CD14-positive monocyte (primary cell): ENCODE measurements at regions not wholly inside any gene's neighbourhood (a gene's known extent, or its start where the extent isn't known, plus 50 kb on each side); places are given as distances from the start of the nearest gene placed in this dataset.

Experiments
- DNase-seq, 3 donors: peaks; one replicate each; pipeline ENCODE4 v3.0.0-alpha.2; 2011 to 2022
- H2AFZ ChIP-seq: 2 replicates; pipeline ENCODE4 v1.6.0; 2012; ENCODE audit warnings: mild to moderate bottlenecking, low read depth, low read length, inconsistent platforms; ENCODE audit not compliant: insufficient read depth, poor library complexity, severe bottlenecking
- H3K27ac ChIP-seq, 2 donors: 1 replicate in 1 of 2; 2 replicates in 1 of 2; pipeline ENCODE4 v1.5.1; 2012 to 2013; ENCODE audit warnings: low read length in 2 of 2, control low read depth in 1 of 2, inconsistent platforms in 1 of 2, low read depth in 1 of 2, mild to moderate bottlenecking in 1 of 2
- H3K27me3 ChIP-seq, 2 donors: one replicate each; pipeline versions ENCODE4 v1.6.0 to v1.6.1; 2011 to 2013; ENCODE audit warnings: low read length in 2 of 2; ENCODE audit not compliant: control insufficient read depth in 2 of 2, insufficient read depth in 2 of 2
- H3K36me3 ChIP-seq, 2 donors: replicated peaks in 1 of 2; 1 replicate in 1 of 2; 2 replicates in 1 of 2; pipeline versions ENCODE4 v1.5.1 to v1.6.1; 2012 to 2013; ENCODE audit warnings: low read length in 2 of 2, control low read depth in 1 of 2, inconsistent platforms in 1 of 2, mild to moderate bottlenecking in 1 of 2; ENCODE audit not compliant: insufficient read depth in 2 of 2, control insufficient read depth in 1 of 2
- H3K4me1 ChIP-seq, 2 donors: 1 replicate in 1 of 2; 2 replicates in 1 of 2; pipeline versions ENCODE4 v1.5.1 to v1.6.1; 2012 to 2013; ENCODE audit warnings: low read length in 2 of 2, control low read depth in 1 of 2, inconsistent platforms in 1 of 2, mild to moderate bottlenecking in 1 of 2, moderate library complexity in 1 of 2; ENCODE audit not compliant: insufficient read depth in 2 of 2, control insufficient read depth in 1 of 2
- H3K4me2 ChIP-seq: replicated peaks from 2 replicates; pipeline ENCODE3; 2012; ENCODE audit warnings: low read length, moderate library complexity, mild to moderate bottlenecking; ENCODE audit not compliant: poor library complexity, severe bottlenecking; ENCODE audit errors: extremely low read depth
- H3K4me3 ChIP-seq, 3 experiments: fragments of 200-600 bp in 1 of 3; sonication (generic) in 1 of 3; replicated peaks in 1 of 3; 1 replicate in 2 of 3; 2 replicates in 1 of 3; pipeline ENCODE4 v1.5.1; 2011 to 2013; ENCODE audit warnings: low read length in 3 of 3, mild to moderate bottlenecking in 3 of 3, control low read depth in 2 of 3, low read depth in 2 of 3, inconsistent platforms in 1 of 3, moderate library complexity in 1 of 3
- H3K79me2 ChIP-seq: 2 replicates; pipeline ENCODE4 v1.6.0; 2012; ENCODE audit warnings: mild to moderate bottlenecking, control low read depth, inconsistent platforms, low read length, moderate library complexity; ENCODE audit not compliant: insufficient read depth
- H3K9ac ChIP-seq: 2 replicates; pipeline ENCODE4 v1.6.0; 2017; ENCODE audit warnings: low read length, mild to moderate bottlenecking; ENCODE audit not compliant: insufficient read depth, poor library complexity, severe bottlenecking
- H3K9me3 ChIP-seq, 2 donors: replicated peaks in 1 of 2; 1 replicate in 1 of 2; 2 replicates in 1 of 2; pipeline versions ENCODE4 v1.5.1 to v1.6.1; 2012 to 2013; ENCODE audit warnings: low read length in 2 of 2, control low read depth in 1 of 2; ENCODE audit not compliant: control insufficient read depth in 1 of 2, insufficient read depth in 1 of 2
- H4K20me1 ChIP-seq: 2 replicates; pipeline ENCODE4 v1.6.0; 2012; ENCODE audit warnings: mild to moderate bottlenecking, low read length, control low read depth, moderate library complexity; ENCODE audit not compliant: insufficient read depth
- H3K27ac Mint-ChIP-seq, 7 donors: one replicate each; pipeline ENCODE4 v1.8.0; 2020; ENCODE audit warnings: mild to moderate bottlenecking in 7 of 7, mixed read lengths in 7 of 7, moderate library complexity in 6 of 7, inconsistent platforms in 2 of 7
- H3K27me3 Mint-ChIP-seq, 3 donors: one replicate each; pipeline ENCODE4 v1.8.0; 2021 to 2022; ENCODE audit warnings: low read depth in 3 of 3, mild to moderate bottlenecking in 3 of 3, mixed read lengths in 3 of 3, moderate library complexity in 3 of 3, inconsistent platforms in 1 of 3
- H3K36me3 Mint-ChIP-seq, 2 donors: one replicate each; pipeline ENCODE4 v1.8.0; 2020; ENCODE audit warnings: mixed read lengths in 2 of 2, inconsistent platforms in 1 of 2, mild to moderate bottlenecking in 1 of 2
- H3K4me1 Mint-ChIP-seq: one replicate; pipeline ENCODE4 v1.8.0; 2020; ENCODE audit warnings: mild to moderate bottlenecking, mixed read lengths
- H3K4me3 Mint-ChIP-seq, 2 donors: one replicate each; pipeline ENCODE4 v1.8.0; 2020; ENCODE audit warnings: mild to moderate bottlenecking in 2 of 2, mixed read lengths in 2 of 2, moderate library complexity in 1 of 2
- H3K9me3 Mint-ChIP-seq, 7 donors: one replicate each; pipeline ENCODE4 v1.8.0; 2020 to 2022; ENCODE audit warnings: mixed read lengths in 7 of 7, mild to moderate bottlenecking in 6 of 7, moderate library complexity in 6 of 7, inconsistent platforms in 2 of 7
- WGBS: methylation state at CpG from one replicate; pipeline ENCODE4 v1.1.5; 2013; ENCODE audit warnings: missing lambda C conversion rate; ENCODE audit not compliant: insufficient coverage; 5-methylcytosine and 5-hydroxymethylcytosine counted together
- intact Hi-C, 2 donors: fragments of 100-400 bp; cut with micrococcal nuclease; formaldehyde crosslinking; loops; one replicate each; pipeline versions ENCODE4 v1.15.0 to v1.15.1; 2023
- TF ChIP-seq, protein P1 (sequence below): fragments of 200-600 bp; IDR thresholded peaks from one replicate; pipeline ENCODE4 v1.8.0; 2022; ENCODE audit warnings: antibody characterized with exemption, mild to moderate bottlenecking

DNA sequence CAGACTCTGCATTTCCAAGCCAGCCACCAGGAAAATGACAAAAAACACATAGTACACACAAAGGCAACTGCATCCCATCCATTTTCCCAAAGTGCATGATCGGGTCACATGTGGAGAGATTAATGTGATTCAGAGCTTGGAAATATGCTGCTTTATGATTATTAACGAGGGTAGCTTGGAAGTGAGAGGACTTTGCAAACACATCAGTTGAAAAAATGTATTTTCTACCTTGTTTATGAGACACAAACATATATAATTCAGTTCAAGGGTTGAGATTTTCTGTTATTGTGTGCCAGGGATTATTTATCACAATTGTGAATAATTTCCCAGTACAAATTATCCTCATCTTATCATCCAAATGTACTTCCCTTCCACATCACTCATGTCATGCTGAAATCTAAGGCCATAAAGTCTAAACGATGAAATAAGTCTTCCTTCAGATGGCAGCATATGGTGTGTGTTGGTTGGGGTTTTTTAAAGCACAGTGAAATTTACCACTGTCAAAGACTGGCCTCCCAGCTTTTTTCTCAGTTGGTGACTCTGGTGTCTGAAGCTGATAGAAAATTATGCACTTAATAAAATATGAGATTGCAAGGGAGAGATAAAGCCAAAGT is 104.7 kb upstream of the ADAMTS18 start:
- Histone ChIP-seq H2AFZ (no peak overlapping the region), H3K4me3 (no peak overlapping the region), H3K79me2 (no peaks in the 10 kb centered on the region), H3K36me3 (no peaks in the 10 kb centered on the region), H4K20me1 (no peaks in the 10 kb centered on the region), H3K4me1 (no peaks in the 10 kb centered on the region), H3K9ac (no peak overlapping the region), H3K27me3 (no peaks in the 10 kb centered on the region), H3K27ac (no peak overlapping the region), H3K4me2 (no peak overlapping the region), H3K9me3 (no peaks in the 10 kb centered on the region)
- intact Hi-C loops = no loop called here
- peaks cover 0 to 3% (median 2%) of the 10 kb centered on the region in 3 donors for H3K27me3 Mint-ChIP-seq
- H3K27ac Mint-ChIP-seq = no peak overlapping the region
- H3K9me3 Mint-ChIP-seq = peaks cover 0 to 3% (median 0%) of the 10 kb centered on the region in 7 donors
- no CpG with 5 or more reads among the region's 3 CpGs for WGBS
- TF ChIP-seq, protein P1, sequence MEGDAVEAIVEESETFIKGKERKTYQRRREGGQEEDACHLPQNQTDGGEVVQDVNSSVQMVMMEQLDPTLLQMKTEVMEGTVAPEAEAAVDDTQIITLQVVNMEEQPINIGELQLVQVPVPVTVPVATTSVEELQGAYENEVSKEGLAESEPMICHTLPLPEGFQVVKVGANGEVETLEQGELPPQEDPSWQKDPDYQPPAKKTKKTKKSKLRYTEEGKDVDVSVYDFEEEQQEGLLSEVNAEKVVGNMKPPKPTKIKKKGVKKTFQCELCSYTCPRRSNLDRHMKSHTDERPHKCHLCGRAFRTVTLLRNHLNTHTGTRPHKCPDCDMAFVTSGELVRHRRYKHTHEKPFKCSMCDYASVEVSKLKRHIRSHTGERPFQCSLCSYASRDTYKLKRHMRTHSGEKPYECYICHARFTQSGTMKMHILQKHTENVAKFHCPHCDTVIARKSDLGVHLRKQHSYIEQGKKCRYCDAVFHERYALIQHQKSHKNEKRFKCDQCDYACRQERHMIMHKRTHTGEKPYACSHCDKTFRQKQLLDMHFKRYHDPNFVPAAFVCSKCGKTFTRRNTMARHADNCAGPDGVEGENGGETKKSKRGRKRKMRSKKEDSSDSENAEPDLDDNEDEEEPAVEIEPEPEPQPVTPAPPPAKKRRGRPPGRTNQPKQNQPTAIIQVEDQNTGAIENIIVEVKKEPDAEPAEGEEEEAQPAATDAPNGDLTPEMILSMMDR = no peak
- H3K36me3 Mint-ChIP-seq = no peaks in the 10 kb centered on the region
- H3K4me3 Mint-ChIP-seq = no peak overlapping the region
- no peak for DNase-seq
- no peaks in the 10 kb centered on the region for H3K4me1 Mint-ChIP-seq

DNA sequence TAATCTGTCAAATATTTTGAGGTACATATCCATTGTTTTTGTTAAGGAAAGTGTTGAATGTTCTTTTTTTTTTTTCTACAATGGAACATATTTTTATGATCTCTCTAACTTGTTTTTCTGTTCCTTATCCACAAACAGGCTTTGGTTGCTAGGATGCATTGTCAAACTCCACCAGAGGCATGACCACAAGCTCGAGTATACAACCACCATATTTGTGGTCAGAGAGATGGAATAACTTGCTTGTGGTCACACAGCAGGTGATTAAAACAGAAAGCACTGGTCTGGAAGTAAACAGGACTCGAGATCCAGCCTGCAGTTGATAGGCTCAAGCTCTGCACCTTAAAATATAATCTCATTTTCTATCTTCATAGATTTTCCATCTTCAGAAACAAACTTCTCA is 105.8 kb upstream of the ADAMTS18 start:
- Mint-ChIP-seq H3K27ac (no peak overlapping the region), H3K4me3 (no peak overlapping the region), H3K4me1 (no peaks in the 10 kb centered on the region), H3K27me3 (peaks cover 0 to 3% (median 2%) of the 10 kb centered on the region in 3 donors), H3K9me3 (peaks cover 0 to 3% (median 0%) of the 10 kb centered on the region in 7 donors), H3K36me3 (no peaks in the 10 kb centered on the region)
- Histone ChIP-seq H3K27me3 (no peaks in the 10 kb centered on the region), H3K4me1 (no peaks in the 10 kb centered on the region), H4K20me1 (no peaks in the 10 kb centered on the region), H3K79me2 (no peaks in the 10 kb centered on the region), H3K27ac (no peak overlapping the region), H2AFZ (no peak overlapping the region), H3K36me3 (no peaks in the 10 kb centered on the region), H3K9me3 (no peaks in the 10 kb centered on the region), H3K4me3 (no peak overlapping the region), H3K9ac (no peak overlapping the region), H3K4me2 (no peak overlapping the region)
- 80% methylated on average over 1 of the region's 2 CpGs for WGBS
- TF ChIP-seq, protein P1 = no peak
- DNase-seq = no peak
- intact Hi-C loops = no loop called here
